HG03460 (cell line): ENCODE measurements at regions not wholly inside any gene's neighbourhood (a gene's known extent, or its start where the extent isn't known, plus 50 kb on each side); places are given as distances from the start of the nearest gene placed in this dataset.

ENCODE experiments used
- ATAC-seq: cut with Tn5 transposase; IDR thresholded peaks from one replicate; pipeline ENCODE4 v1.9.1; 2021; ENCODE audit not compliant: unreplicated experiment

- peak; percentile 75 for ATAC-seq
Observed at GRCh38 chr13:33743438-33744368, 74.2 kb upstream of the RFC3 start.

DNA sequence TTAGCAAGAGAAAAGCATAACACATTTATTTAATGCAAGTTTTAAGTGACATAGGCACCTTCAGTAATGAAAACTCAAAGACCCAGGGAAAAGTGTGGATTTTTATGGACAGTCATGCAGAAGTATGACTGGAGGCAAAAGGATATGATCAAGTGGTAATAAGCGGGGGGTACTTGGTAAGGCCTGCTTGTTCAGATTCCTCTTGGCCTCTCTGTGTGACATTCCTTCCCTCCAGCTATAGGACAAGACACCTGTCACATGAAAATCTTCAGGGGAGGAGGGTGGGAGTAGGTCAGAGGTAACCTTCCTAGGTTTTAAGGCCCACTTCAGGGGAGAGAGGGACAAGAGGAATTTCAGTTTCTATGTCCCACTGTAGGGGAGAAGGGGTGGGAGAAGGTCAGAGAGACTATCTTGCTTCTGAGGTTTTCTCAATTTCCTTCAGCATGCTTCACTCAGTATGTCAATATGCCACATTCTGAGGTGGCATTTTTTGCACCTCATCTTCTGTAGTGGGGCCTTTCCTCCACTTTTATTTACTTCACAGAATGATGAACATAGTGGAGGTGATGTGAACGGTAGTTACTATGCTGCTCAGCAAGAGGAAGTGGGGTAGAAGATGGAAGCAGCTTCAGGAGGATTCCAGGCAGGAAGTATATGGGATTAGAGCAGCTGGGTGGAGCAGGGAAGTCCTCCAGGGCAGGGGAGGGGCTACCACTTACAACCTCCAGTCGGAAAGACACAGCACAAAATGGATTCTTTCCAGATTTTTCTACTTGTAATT, 73.2 kb upstream of the RFC3 start:
- no peak for ATAC-seq

- peak; percentile 50 for ATAC-seq
Observed at GRCh38 chr13:33745370-33746324, 72.3 kb upstream of the RFC3 start.

DNA sequence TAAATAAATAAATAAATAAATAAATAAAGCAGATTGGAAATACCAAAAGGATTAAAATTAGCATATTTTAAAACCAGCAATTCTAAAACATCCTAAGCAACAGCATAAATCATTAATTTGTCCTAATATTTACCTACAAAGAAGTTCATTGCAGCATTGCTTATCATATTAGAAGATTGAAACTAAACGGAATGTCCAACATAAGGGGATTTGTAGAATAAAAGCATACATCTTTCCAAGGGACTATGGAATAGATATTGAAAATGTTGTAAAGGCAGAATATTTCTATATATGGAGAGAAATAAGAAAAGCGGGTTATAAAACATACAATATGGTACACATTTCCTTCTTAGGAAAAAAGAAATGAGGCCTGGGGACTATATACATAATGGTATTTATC, 71.1 kb upstream of the RFC3 start:
- no peak for ATAC-seq

DNA sequence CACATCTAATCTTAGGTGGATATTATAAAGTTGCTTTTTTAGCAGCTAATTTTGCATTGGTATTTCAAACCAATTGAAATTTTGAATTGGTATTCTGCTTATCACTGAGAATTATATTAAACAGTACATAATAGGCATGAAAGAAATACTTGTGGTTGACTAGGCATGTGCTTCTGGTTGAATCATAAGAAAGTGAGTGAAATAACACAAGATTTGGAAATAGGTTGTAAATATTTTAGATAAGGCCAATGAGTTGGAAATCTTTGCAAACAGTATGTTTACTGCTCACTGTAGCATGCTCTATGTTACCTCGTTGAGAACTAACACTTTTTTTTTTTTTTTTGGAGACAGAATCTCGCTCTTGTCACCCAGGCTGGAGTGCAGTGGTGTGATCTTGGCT, 66.8 kb upstream of the RFC3 start:
- ATAC-seq: no peak

DNA sequence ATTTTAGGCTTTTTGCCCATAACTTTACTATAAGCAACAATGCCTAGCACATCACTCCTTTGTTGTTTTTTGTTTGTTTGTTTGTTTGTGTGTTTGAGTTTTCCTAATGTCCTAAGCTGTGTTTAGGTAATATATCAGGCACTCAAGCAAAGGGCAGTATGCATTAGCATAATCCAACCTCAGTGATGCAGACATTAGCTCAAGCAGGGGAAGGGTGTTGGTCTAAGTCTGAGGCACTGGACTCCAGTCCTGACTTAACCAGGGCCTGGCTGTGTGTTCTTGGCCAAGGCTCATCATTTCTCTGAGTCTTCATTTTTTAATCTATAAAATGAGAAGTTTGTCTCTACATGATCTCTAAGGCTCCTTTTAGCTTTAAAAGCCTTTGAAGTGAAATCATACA, 65.9 kb upstream of the RFC3 start:
- ATAC-seq: no peak

DNA sequence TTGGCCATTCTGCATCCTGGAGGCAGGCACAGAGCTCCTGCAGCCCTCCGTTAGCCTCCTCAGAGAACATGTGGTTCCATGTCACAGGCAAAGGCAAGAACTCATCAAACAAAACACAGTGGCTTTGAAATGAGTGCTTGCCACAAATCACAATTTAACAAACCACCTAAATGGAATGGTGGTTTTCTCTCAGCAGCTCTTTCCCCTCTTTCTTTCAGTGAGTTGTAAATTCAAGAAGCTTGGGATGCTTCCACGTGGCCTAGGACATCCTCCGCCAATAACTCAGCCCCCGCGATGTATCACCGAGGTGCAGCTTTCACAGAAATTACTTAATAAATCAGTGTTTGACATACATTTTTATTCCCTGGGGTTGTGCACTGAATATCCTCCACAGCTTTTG, 65.4 kb upstream of the RFC3 start:
- ATAC-seq: no peak

DNA sequence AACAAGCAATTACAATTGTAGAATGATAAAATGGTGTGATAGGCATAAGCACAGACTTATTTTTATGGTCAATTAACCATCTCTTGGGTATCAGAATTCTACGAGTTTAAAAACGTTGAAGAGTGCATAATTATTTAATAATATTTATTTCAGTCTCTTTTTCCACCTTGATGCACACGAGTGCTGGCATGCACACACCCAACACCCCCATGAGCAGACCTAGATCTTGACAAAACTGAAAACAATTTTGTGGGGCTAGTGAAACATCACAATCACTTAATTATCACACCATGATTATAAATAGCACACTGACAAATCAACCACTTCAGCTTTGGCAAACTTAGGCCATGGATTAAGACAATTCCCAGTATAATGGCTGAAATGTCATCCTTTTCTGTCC, 61.0 kb upstream of the RFC3 start:
- ATAC-seq: no peak

- ATAC-seq: peak; percentile 74
Observed at GRCh38 chr13:33757713-33758112, 60.2 kb upstream of the RFC3 start.

DNA sequence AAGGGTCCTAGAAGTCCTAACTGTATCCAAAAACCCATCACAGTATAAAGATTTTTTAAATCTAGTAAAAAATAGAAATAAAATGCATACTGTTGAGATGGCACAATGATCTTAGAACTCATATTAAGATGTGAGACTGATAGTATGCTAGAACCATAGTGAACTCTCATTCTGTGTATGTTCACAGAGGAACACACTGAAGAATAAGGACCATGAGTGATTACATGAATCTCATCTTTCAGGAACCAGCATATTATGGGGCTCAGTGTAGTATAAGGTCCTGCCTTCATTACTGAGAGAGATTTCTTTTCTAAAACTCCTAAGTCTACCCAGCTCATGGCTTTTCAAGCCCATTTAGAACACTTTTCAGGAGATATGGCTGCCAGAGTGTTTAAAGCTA, 59.8 kb upstream of the RFC3 start:
- peak; percentile 47 for ATAC-seq

DNA sequence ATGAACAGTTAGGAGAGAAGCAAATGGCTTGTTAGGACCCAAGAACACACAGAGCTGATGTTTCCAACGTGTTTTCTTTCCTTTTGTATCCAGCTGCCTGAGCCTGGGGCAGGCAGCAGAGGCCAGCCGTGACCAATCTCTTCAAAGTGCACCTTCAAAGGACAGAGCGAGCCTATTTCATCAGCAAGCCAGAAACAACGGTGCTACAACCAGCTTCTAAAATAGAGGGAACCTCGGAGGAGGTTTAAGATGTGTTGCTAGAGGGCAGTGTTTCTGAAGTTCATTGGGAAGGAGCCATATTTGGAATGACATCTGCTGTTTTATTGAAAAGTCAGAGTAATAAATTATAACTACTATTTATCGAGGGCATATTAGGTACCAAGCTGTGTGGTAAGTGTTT, 56.2 kb upstream of the RFC3 start:
- ATAC-seq: no peak

DNA sequence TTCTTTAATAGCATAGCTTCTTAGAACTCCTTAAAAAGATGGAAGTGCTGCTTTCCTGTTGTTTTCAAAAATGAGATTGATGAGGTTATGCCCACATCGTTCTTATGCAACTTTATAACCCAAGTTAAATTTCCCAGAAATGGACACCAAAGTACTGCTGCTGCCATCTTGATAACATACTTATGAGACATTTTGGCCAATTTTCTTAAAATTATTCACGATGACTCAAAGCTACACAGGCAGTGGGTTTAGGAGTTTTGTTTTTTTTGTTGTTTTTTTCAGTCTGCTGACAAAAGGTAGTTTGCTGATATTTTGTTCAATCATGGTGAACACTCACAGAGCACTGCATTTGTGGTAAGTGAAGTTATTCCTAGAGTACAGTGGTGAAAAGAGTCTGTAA, 54.9 kb upstream of the RFC3 start:
- ATAC-seq: no peak

- no peak for ATAC-seq
Observed at GRCh38 chr13:33764716-33765115, 53.2 kb upstream of the RFC3 start.

DNA sequence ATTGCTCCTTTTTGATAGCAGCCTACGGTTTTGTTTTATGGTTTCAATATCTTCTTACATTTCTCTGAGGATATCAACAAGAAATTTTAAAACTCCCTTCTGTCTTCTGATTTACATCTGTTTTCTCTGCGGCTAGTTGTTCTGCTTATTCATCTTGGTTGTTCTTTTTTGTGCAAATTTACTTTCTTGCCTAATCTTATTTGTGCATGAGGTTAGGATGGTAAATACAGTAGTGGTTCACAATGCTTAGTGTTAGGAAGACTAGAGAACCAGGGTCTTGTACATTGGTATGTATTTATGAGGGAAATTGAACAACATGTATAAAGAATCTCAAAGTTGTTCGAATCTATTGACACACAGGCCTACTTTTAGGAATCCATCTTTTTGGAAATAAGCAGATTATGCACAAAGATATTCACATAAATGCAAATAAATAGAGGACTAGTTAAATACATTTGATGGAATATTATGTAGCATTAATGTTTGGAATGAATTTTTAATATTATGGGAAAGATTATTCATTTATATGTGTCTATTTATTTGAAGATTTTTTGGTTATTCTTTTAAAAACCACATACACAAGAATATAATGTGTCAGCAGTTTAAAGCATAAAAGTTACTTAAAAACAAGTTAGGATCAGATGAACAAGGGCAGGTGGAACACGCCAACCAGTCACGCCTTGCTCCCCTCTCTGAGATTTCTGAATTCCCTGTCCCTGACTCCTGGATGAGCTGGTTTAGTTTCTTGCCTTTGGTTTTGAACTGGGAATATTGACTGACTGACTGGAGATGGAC, 51.4 kb upstream of the RFC3 start:
- ATAC-seq: no peak

GRCh38 chr13:33767140-33767539, 50.8 kb upstream of the RFC3 start:
- ATAC-seq: no peak
